SK-N-MC (cell line): ENCODE measurements at regions not wholly inside any gene's neighbourhood (a gene's known extent, or its start where the extent isn't known, plus 50 kb on each side); places are given as distances from the start of the nearest gene placed in this dataset.

ENCODE experiments used
- DNase-seq: peaks from one replicate; pipeline ENCODE4 v3.0.0-alpha.2; 2011; ENCODE audit warnings: low read depth, low spot score
- H3K27ac ChIP-seq: fragments of 200-600 bp; sonication (generic); 2 replicates; pipeline ENCODE4 v1.5.1; 2016; ENCODE audit warnings: mixed run types
- H3K36me3 ChIP-seq: fragments of 200-600 bp; sonication (generic); 2 replicates; pipeline ENCODE4 v1.6.1; 2017; ENCODE audit warnings: antibody characterized with exemption, low read length, mixed read lengths; ENCODE audit not compliant: insufficient read depth
- H3K4me3 ChIP-seq: fragments of 200-600 bp; sonication (generic); 2 replicates; pipeline ENCODE4 v1.5.1; 2016
- H3K9ac ChIP-seq: fragments of 200-600 bp; sonication (generic); 2 replicates; pipeline ENCODE4 v1.8.0; 2017; ENCODE audit warnings: mixed run types, mixed read lengths; ENCODE audit not compliant: insufficient read length
- H3K9me3 ChIP-seq: fragments of 200-600 bp; sonication (generic); 2 replicates; pipeline ENCODE4 v1.6.1; 2017; ENCODE audit warnings: low read depth, mild to moderate bottlenecking, antibody characterized with exemption, low read length, moderate library complexity, mixed read lengths
- EZH2 ChIP-seq: fragments of 200-600 bp; sonication (generic); IDR thresholded peaks from one replicate; pipeline ENCODE4 v1.6.1; 2017; ENCODE audit warnings: antibody characterized with exemption
- FOXP2 ChIP-seq: optimal IDR thresholded peaks from 2 replicates; pipeline ENCODE3; 2011; ENCODE audit warnings: mild to moderate bottlenecking, moderate library complexity; ENCODE audit not compliant: insufficient read depth; ENCODE audit errors: extremely low read length, control extremely low read depth
- POLR2AphosphoS5 ChIP-seq: IDR thresholded peaks from 2 replicates; pipeline ENCODE4 v1.6.1; 2012; ENCODE audit warnings: mild to moderate bottlenecking, low read depth, low read length, borderline replicate concordance

GRCh38 chr11:37500425-37500824, 902.4 kb upstream of the RAG2 start:
- DNase-seq: no peak
- no peaks in the 10 kb centered on the region for H3K9me3 ChIP-seq
- no peak overlapping the region for H3K27ac ChIP-seq
- TF ChIP-seq FOXP2 (no peak), POLR2AphosphoS5 (no peak), EZH2 (no peak)
- no peak overlapping the region for H3K4me3 ChIP-seq
- no peak overlapping the region for H3K9ac ChIP-seq
- no peaks in the 10 kb centered on the region for H3K36me3 ChIP-seq

DNA sequence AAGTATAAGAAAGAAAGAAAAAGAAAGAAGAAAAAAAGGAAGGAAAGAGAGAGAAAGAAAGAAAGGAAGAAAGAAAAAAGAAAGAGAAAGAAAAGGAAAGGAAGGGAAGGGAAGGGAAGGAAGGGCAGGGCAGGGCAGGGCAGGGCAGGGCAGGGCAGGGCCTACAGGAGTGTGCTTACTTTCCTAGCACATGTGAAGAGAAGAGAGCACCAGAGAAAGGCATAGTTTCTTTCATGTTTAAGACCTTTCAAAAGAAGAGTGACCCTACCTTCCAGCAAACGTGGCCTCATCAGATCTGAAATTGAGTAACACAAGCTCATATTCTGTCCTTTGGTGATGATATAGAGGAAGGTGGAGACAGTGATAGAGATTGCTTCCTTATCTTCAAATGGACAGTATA, 899.3 kb upstream of the RAG2 start:
- H3K4me3 ChIP-seq: no peak overlapping the region
- no peak overlapping the region for H3K9ac ChIP-seq
- no peaks in the 10 kb centered on the region for H3K36me3 ChIP-seq
- no peak for TF ChIP-seq FOXP2
- no peak for TF ChIP-seq POLR2AphosphoS5
- no peak for DNase-seq
- H3K27ac ChIP-seq: no peak overlapping the region
- H3K9me3 ChIP-seq: no peaks in the 10 kb centered on the region

GRCh38 chr11:37496201-37496600, 898.2 kb upstream of the RAG2 start:
- no peak for DNase-seq
- H3K4me3 ChIP-seq: no peak overlapping the region
- H3K9ac ChIP-seq: no peak overlapping the region
- no peak for TF ChIP-seq EZH2
- TF ChIP-seq POLR2AphosphoS5: no peak
- no peak for TF ChIP-seq FOXP2
- H3K27ac ChIP-seq: no peak overlapping the region
- no peaks in the 10 kb centered on the region for H3K9me3 ChIP-seq
- H3K36me3 ChIP-seq: no peaks in the 10 kb centered on the region

DNA sequence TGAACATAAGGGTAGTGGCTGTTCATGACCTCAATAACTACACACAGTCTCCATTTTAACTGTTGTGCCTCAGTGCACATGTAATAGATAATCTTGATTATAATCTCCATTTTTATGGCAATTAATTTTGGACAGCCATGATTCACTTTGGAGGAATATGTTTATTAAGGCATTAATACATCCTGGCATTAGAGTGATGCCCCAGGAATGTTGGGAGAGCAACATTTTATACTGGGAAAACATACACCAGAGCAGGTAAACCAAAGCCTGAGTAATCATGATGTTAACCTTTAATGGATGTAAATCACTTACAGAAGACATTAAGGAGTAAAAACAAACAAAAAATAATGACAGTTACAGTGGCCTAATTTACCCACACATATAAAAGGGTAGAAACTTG, 886.3 kb upstream of the RAG2 start:
- H3K36me3 ChIP-seq: no peaks in the 10 kb centered on the region
- H3K4me3 ChIP-seq: no peak overlapping the region
- no peak for TF ChIP-seq POLR2AphosphoS5
- TF ChIP-seq FOXP2: no peak
- TF ChIP-seq EZH2: no peak
- H3K27ac ChIP-seq: no peak overlapping the region
- no peak overlapping the region for H3K9ac ChIP-seq
- DNase-seq: no peak
- H3K9me3 ChIP-seq: no peaks in the 10 kb centered on the region

DNA sequence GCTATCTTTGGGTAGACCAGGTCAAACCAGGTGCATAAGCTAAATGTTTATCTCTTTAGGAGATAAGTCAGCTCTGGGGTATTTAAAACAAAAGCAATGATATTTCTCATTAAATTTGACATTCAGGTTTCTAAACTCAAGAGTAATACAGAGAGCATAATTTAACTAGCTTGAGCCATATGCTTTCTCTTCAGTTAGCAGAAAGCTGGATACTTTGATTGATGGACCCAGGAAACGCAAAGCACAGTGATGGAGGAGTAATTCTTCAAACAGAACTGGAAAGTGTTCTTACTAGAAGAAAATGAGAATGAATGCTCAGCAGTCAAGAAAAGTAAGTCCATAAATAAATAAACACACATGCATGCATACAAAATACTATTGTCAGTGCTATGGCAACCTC, 885.7 kb upstream of the RAG2 start:
- DNase-seq: no peak
- no peak overlapping the region for H3K4me3 ChIP-seq
- H3K27ac ChIP-seq: no peak overlapping the region
- no peaks in the 10 kb centered on the region for H3K36me3 ChIP-seq
- TF ChIP-seq FOXP2: no peak
- no peak for TF ChIP-seq POLR2AphosphoS5
- TF ChIP-seq EZH2: no peak
- no peak overlapping the region for H3K9ac ChIP-seq
- no peaks in the 10 kb centered on the region for H3K9me3 ChIP-seq

- H3K9me3 ChIP-seq: no peaks in the 10 kb centered on the region
- DNase-seq: peak; percentile 57
- H3K9ac ChIP-seq: peak overlapping the region; percentile 48
- H3K27ac ChIP-seq: peak overlapping the region; percentile 85
- no peaks in the 10 kb centered on the region for H3K36me3 ChIP-seq
- no peak for TF ChIP-seq POLR2AphosphoS5
- TF ChIP-seq EZH2: no peak
- TF ChIP-seq FOXP2: no peak
- peak overlapping the region; percentile 67 for H3K4me3 ChIP-seq
Measured at GRCh38 chr11:37474889-37475288, 876.9 kb upstream of the RAG2 start.

GRCh38 chr11:37468344-37468743, 870.3 kb upstream of the RAG2 start:
- H3K9me3 ChIP-seq: peaks cover 3% of the 10 kb centered on the region; the same call in 1 of the 2 replicates
- H3K9ac ChIP-seq: no peak overlapping the region
- H3K27ac ChIP-seq: no peak overlapping the region
- H3K36me3 ChIP-seq: no peaks in the 10 kb centered on the region
- DNase-seq: no peak
- H3K4me3 ChIP-seq: no peak overlapping the region
- no peak for TF ChIP-seq EZH2
- no peak for TF ChIP-seq POLR2AphosphoS5
- no peak for TF ChIP-seq FOXP2

- TF ChIP-seq EZH2: no peak
- no peak for TF ChIP-seq FOXP2
- no peak; the same call in 1 of the 2 replicates for TF ChIP-seq POLR2AphosphoS5
- Histone ChIP-seq H3K9ac (no peak overlapping the region), H3K9me3 (peaks cover 3% of the 10 kb centered on the region; the same call in 1 of the 2 replicates), H3K36me3 (peaks cover 4% of the 10 kb centered on the region; the same call in 1 of the 2 replicates), H3K27ac (no peak overlapping the region), H3K4me3 (no peak overlapping the region)
- DNase-seq: no peak
Measured at GRCh38 chr11:37465221-37465620, 867.2 kb upstream of the RAG2 start.

DNA sequence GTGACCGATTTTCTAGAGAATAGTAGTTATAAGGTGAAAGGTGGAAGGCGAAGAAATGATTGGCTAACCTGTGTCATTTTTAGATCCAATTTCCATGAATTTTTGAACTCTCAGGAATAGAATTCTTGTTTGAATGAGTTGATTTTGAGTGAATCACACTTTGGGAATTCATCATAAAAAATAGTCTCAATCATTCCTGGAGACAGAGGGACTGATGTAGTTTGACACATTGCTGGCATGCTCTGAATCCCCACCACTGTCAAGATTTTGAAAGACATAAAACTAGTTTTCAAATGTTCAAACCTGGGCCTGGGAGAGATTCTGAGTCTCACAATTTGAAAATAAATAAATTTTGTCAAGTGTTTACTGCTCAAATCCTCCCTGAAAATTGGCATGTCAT, 861.4 kb upstream of the RAG2 start:
- no peak for DNase-seq
- Histone ChIP-seq H3K36me3 (peaks cover 4% of the 10 kb centered on the region; the same call in 1 of the 2 replicates), H3K9me3 (no peaks in the 10 kb centered on the region; the same call in 1 of the 2 replicates), H3K27ac (no peak overlapping the region), H3K4me3 (no peak overlapping the region), H3K9ac (no peak overlapping the region)
- no peak for TF ChIP-seq FOXP2
- no peak for TF ChIP-seq EZH2
- no peak for TF ChIP-seq POLR2AphosphoS5

DNA sequence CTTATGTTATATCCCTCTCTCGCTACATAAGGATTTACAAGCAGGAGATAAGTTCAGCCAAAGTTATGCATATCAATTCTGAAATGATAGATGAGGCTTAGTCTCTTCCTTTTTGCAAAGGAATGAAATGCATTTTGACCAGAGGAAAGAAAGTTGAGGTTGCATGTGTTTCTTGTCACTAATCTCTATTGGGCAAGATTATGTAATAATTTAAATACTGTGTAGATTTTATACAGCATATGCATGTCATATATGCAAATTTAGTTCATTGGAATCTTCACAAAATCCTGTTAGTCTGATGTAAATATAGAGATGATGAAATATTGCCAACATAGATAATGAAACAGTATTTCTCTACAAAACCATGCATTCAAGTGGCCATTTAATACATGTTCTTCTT, 858.7 kb upstream of the RAG2 start:
- H3K9me3 ChIP-seq: no peaks in the 10 kb centered on the region
- no peaks in the 10 kb centered on the region for H3K36me3 ChIP-seq
- DNase-seq: peak; percentile 82
- no peak overlapping the region for H3K9ac ChIP-seq
- TF ChIP-seq POLR2AphosphoS5 (no peak), EZH2 (no peak), FOXP2 (no peak)
- peak overlapping the region; percentile 41 for H3K4me3 ChIP-seq
- peak overlapping the region; percentile 93 for H3K27ac ChIP-seq
